ENCODE measurements at regions not wholly inside any gene's neighbourhood (a gene's known extent, or its start where the extent isn't known, plus 50 kb on each side); places are given as distances from the start of the nearest gene placed in this dataset.

DNA sequence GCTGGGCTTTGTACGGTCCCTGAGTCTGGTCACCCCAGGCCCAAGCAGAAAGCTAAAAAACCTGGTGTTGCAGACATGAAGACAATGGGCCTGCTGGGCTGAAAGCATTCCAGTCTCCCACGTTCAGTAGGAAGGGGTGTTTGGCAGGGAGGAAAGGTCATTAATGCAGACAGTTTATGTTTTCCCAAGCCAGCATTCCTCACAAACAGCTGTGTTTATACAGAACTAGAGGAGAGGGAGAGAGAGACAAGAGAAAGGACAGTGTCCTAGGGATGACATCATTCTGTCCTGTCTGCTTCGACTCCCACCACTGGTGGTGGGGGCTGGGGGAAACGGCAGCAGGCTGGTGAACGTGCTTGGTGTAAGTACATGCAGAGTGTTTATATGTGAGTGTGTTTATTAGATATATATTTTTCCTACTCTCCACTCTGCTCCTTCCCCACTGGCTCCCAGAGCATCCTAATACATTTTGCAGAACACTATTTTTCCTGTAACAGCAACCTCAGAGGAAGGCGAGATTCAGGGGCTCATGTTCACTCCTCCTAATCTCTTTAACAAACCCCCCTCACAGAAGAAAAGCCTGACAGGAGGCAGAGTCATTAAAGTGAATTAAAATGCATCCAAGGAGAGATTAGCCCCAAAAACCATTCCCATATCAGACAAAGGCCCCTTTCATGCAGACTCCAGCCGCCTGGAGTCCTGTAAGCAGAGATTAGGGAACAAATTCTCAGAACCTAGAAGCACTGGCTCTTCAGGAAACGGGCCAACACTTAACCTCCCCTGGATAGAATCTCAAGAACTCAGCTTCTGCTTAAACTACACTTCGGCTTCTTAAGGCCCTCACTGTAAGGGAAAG is 380.4 kb downstream of the TNS1 start:
- DNase-seq (ENCODE audit: low read depth) = peak; percentile 10
- TF ChIP-seq, protein P1, sequence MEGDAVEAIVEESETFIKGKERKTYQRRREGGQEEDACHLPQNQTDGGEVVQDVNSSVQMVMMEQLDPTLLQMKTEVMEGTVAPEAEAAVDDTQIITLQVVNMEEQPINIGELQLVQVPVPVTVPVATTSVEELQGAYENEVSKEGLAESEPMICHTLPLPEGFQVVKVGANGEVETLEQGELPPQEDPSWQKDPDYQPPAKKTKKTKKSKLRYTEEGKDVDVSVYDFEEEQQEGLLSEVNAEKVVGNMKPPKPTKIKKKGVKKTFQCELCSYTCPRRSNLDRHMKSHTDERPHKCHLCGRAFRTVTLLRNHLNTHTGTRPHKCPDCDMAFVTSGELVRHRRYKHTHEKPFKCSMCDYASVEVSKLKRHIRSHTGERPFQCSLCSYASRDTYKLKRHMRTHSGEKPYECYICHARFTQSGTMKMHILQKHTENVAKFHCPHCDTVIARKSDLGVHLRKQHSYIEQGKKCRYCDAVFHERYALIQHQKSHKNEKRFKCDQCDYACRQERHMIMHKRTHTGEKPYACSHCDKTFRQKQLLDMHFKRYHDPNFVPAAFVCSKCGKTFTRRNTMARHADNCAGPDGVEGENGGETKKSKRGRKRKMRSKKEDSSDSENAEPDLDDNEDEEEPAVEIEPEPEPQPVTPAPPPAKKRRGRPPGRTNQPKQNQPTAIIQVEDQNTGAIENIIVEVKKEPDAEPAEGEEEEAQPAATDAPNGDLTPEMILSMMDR (IDR thresholded peaks at IDR 0.05; ENCODE audit: low read length, missing control alignments) = no peak
- H3K4me3 ChIP-seq (replicated peaks; ENCODE audit: low read depth, low read length) = no peak overlapping the region

DNA sequence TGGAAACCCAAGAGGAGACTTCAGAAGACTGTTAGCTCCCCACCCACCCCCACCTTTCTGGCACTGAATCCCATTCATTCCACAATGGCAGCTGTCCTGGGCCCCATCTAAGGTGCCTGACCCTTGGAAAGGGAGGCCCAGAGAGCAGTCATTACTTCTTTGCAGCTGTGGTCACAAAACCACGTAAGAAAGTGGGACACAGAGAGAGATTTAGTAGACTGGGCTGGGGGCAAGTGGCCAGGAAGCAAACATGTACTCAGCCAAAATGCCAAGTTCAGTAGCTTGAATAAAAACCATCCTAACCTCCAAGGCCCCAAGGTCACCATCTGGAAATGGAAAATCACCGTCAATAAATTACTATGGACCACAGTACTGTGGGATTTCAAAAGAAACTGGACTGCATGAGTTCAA is 381.4 kb downstream of the TNS1 start:
- no peak for DNase-seq (ENCODE audit: low read depth)
- TF ChIP-seq, protein P1 (IDR thresholded peaks at IDR 0.05; ENCODE audit: low read length, missing control alignments) = no peak
- H3K4me3 ChIP-seq (replicated peaks; ENCODE audit: low read depth, low read length) = no peak overlapping the region

DNA sequence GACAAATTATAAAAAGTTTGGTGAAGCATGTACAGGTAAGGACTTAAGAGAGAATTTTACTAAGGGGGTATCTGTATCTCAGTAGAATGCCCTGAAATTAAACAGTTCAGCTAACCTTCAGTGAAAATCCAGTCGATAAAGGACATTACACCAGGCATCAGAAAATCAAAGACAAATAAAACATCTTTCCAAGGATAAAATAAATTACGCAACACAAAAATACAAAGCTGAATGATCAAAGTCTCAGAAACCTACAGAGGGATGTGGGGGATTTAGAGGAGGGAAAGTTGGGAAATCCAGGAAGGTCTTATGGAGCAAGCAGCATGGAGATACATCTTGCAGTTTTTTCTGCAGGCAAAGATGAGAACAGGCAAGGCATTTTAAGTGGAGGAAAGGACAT is 384.1 kb downstream of the TNS1 start:
- TF ChIP-seq, protein P1 (IDR thresholded peaks at IDR 0.05; ENCODE audit: low read length, missing control alignments) = no peak
- DNase-seq (ENCODE audit: low read depth) = no peak
- H3K4me3 ChIP-seq (replicated peaks; ENCODE audit: low read depth, low read length) = no peak overlapping the region

DNA sequence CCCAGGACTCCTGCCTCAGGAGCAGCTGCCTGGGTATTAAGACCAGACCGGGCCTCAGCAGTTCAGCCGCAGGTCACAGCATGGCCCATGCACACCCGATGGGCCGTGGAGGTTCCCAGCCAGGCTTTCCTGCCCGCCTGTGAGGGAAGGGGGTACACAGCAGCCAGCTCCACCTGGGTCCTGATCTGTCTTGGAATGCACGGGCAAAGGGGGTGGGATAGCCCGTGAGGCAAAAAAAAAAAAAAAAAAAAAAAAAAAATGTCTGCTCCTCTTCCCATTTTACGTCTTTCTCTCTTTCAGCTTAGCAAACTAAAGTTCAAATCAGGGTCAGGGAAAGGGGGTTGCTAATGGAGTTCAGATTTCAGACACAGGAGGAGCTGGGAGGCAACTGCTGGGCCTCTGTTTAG is 385.2 kb downstream of the TNS1 start:
- no peak for DNase-seq (ENCODE audit: low read depth)
- no peak overlapping the region for H3K4me3 ChIP-seq (replicated peaks; ENCODE audit: low read depth, low read length)
- TF ChIP-seq, protein P1 (IDR thresholded peaks at IDR 0.05; ENCODE audit: low read length, missing control alignments) = no peak

DNA sequence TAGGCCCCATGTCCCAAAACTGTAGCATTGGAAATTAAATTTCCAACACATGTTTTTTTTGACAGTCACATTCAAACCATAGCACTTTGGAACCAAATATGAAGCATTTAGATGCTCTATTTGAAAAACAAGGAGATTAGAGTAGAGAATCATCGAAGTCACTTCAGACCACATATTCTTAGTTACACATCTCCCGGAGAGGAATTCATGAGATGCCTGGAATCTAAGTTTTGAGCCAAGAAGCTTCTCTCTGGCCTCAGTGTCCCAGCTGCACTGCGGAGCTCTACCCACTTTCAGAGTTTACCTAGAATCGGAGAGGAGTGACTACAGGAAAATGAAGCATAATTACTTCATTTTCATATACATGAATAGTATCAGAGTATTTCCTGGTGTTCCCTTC is 385.9 kb downstream of the TNS1 start:
- no peak for DNase-seq (ENCODE audit: low read depth)
- no peak overlapping the region for H3K4me3 ChIP-seq (replicated peaks; ENCODE audit: low read depth, low read length)
- TF ChIP-seq, protein P1 (IDR thresholded peaks at IDR 0.05; ENCODE audit: low read length, missing control alignments) = no peak

DNA sequence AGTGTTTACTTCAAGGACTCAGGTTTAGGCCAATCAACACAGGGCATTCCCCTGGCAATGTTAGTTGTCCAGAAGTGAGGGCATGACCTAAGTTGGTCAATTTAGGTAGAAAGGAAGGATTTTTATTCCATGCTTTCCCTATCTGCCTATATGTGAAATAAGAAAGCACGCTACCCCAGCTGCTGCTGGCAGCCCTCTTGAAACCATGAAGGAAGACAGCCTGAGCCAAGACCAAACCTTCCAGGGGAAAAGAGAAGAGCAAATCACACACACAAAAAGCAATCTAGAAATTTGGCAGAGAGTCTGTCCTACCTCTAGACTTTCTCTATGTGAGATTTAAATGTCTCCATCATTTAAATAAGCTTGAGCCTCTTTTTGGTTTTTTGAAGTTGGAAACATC is 387.6 kb downstream of the TNS1 start:
- H3K4me3 ChIP-seq (replicated peaks; ENCODE audit: low read depth, low read length) = no peak overlapping the region
- no peak for DNase-seq (ENCODE audit: low read depth)
- TF ChIP-seq, protein P1 (IDR thresholded peaks at IDR 0.05; ENCODE audit: low read length, missing control alignments) = no peak

DNA sequence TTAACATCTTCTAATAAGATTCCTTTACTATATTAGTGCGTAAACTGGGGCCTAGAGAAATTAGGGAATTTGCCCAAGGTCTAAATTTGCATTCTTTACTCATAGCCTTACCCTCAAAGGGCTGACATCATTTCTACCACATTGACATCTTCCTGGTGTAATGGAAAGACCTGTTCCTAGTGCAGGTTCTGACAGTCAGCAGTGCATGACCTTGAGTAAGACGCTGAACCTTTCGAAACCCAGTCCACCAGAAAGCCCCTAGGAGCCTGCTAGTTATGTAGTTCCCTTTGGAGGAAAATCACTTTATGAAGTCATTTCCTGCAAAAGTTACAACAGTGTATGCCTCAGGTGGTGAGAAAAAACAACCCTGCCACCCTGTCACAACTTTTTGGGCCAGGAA is 388.3 kb downstream of the TNS1 start:
- no peak for DNase-seq (ENCODE audit: low read depth)
- TF ChIP-seq, protein P1 (IDR thresholded peaks at IDR 0.05; ENCODE audit: low read length, missing control alignments) = no peak

More for the DNA sequence above, 388.3 kb downstream of the TNS1 start:
- no peak overlapping the region for H3K4me3 ChIP-seq (replicated peaks; ENCODE audit: low read depth, low read length)

Measured in fibroblast of pulmonary artery (primary cell).